B cell (primary cell): ENCODE measurements at regions not wholly inside any gene's neighbourhood (a gene's known extent, or its start where the extent isn't known, plus 50 kb on each side); places are given as distances from the start of the nearest gene placed in this dataset.

Experiments used
- ATAC-seq: fragments of 200-7000 bp; cut with Tn5 transposase; one replicate; pipeline ENCODE4 v1.10.0; 2021; ENCODE audit warnings: low read depth, mild to moderate bottlenecking, moderate number of reproducible peaks, moderate library complexity
- CTCF ChIA-PET: fragments of 350-600 bp; sonication (Branson Sonifier 250); formaldehyde crosslinking; loops from one replicate; lab custom pipeline; 2021; ENCODE audit warnings: antibody characterized with exemption, inconsistent platforms; lab: Charles Lee
- POLR2A ChIA-PET: fragments of 350-600 bp; sonication (Branson Sonifier 250); formaldehyde crosslinking; loops from one replicate; lab custom pipeline; 2021; ENCODE audit warnings: antibody characterized with exemption; lab: Charles Lee
- DNase-seq: peaks from one replicate; pipeline ENCODE4 v3.0.0; 2013
- H2AFZ ChIP-seq: 2 replicates; pipeline ENCODE4 v1.6.1; 2012; ENCODE audit warnings: mild to moderate bottlenecking, low read depth, low read length; ENCODE audit not compliant: insufficient read depth, poor library complexity, severe bottlenecking
- H3K27ac ChIP-seq, 2 donors: 1 replicate in 1 of 2; 2 replicates in 1 of 2; pipeline ENCODE4 v1.5.1; 2012 to 2013; ENCODE audit warnings: low read length in 2 of 2, mild to moderate bottlenecking in 2 of 2, moderate library complexity in 1 of 2
- H3K27me3 ChIP-seq, 4 experiments: fragments of 200-600 bp in 1 of 4; sonication (generic) in 1 of 4; replicated peaks in 1 of 4; 1 replicate in 2 of 4; 2 replicates in 2 of 4; pipeline versions ENCODE4 v1.6.1 to v1.7.0; 2013 to 2016; ENCODE audit warnings: low read length in 3 of 4, mild to moderate bottlenecking in 2 of 4, mixed read lengths in 1 of 4, moderate library complexity in 1 of 4; ENCODE audit not compliant: insufficient read depth in 4 of 4, control insufficient read depth in 3 of 4; ENCODE audit errors: control extremely low read depth in 1 of 4
- H3K36me3 ChIP-seq, 2 experiments: replicated peaks in 1 of 2; 1 replicate in 1 of 2; 2 replicates in 1 of 2; pipeline versions ENCODE4 v1.6.1 to v1.7.1; 2013; ENCODE audit warnings: low read length in 1 of 2; ENCODE audit not compliant: insufficient read depth in 2 of 2, control insufficient read depth in 1 of 2; ENCODE audit errors: control extremely low read depth in 1 of 2, extremely low read depth in 1 of 2
- H3K4me1 ChIP-seq, 2 donors: fragments of 200-600 bp in 1 of 2; sonication (generic) in 1 of 2; 1 replicate in 1 of 2; 2 replicates in 1 of 2; pipeline versions ENCODE4 v1.5.1 to v1.6.1; 2013 to 2017; ENCODE audit warnings: low read length in 2 of 2; ENCODE audit not compliant: control insufficient read depth in 2 of 2, insufficient read depth in 2 of 2
- H3K4me2 ChIP-seq: replicated peaks from 2 replicates; pipeline ENCODE3; 2012; ENCODE audit warnings: mild to moderate bottlenecking, low read depth, low read length; ENCODE audit not compliant: poor library complexity, severe bottlenecking
- H3K4me3 ChIP-seq, 5 experiments: fragments of 200-600 bp in 1 of 5; sonication (generic) in 1 of 5; 1 replicate in 3 of 5; 2 replicates in 2 of 5; pipeline versions ENCODE4 v1.5.1 to v1.7.0; 2011 to 2016; ENCODE audit warnings: low read length in 4 of 5, mild to moderate bottlenecking in 4 of 5, low read depth in 2 of 5, control low read depth in 1 of 5, moderate library complexity in 1 of 5; ENCODE audit not compliant: insufficient read depth in 1 of 5; ENCODE audit errors: control extremely low read depth in 1 of 5, extremely low read depth in 1 of 5
- H3K79me2 ChIP-seq: fragments of 200-600 bp; sonication (generic); one replicate; pipeline ENCODE4 v1.6.0; 2016; ENCODE audit warnings: low read length; ENCODE audit not compliant: control insufficient read depth, insufficient read depth
- H3K9ac ChIP-seq: fragments of 200-600 bp; sonication (generic); 2 replicates; pipeline ENCODE4 v1.6.1; 2017; ENCODE audit warnings: mild to moderate bottlenecking, low read length, moderate library complexity
- H3K9me3 ChIP-seq, 3 donors: one replicate each; pipeline versions ENCODE4 v1.6.1 to v1.7.1; 2013; ENCODE audit warnings: low read length in 2 of 3; ENCODE audit not compliant: control insufficient read depth in 2 of 3, insufficient read depth in 1 of 3; ENCODE audit errors: control extremely low read depth in 1 of 3
- H4K20me1 ChIP-seq: 2 replicates; pipeline ENCODE4 v1.6.0; 2012; ENCODE audit warnings: mild to moderate bottlenecking, low read length; ENCODE audit not compliant: insufficient read depth, control insufficient read depth, poor library complexity, severe bottlenecking
- H3K27ac Mint-ChIP-seq: one replicate; pipeline ENCODE4 v1.8.0; 2021; ENCODE audit warnings: mixed read lengths
- H3K27me3 Mint-ChIP-seq: one replicate; pipeline ENCODE4 v1.8.0; 2021; ENCODE audit warnings: mixed read lengths
- H3K4me1 Mint-ChIP-seq: one replicate; pipeline ENCODE4 v1.8.0; 2021; ENCODE audit warnings: mixed read lengths
- H3K4me3 Mint-ChIP-seq: one replicate; pipeline ENCODE4 v1.8.0; 2021; ENCODE audit warnings: mixed read lengths
- H3K9me3 Mint-ChIP-seq: one replicate; pipeline ENCODE4 v1.8.0; 2022; ENCODE audit warnings: mixed read lengths; ENCODE audit not compliant: insufficient read depth
- EZH2 ChIP-seq: IDR thresholded peaks from 2 replicates; pipeline ENCODE4 v1.6.1; 2012; ENCODE audit warnings: borderline replicate concordance, low read depth, mild to moderate bottlenecking, moderate library complexity, low read length; ENCODE audit not compliant: insufficient read depth, poor library complexity, severe bottlenecking
- WGBS: methylation state at CpG from one replicate; pipeline ENCODE4 v1.1.5; 2013; ENCODE audit warnings: missing lambda C conversion rate; ENCODE audit not compliant: insufficient coverage; 5-methylcytosine and 5-hydroxymethylcytosine counted together
- intact Hi-C: fragments of 100-400 bp; cut with micrococcal nuclease; formaldehyde crosslinking; loops from one replicate; pipeline ENCODE4 v1.10.0; 2022
- TF ChIP-seq, protein P1 (sequence below): fragments of 200-600 bp; IDR thresholded peaks from one replicate; pipeline ENCODE4 v1.8.0; 2022; ENCODE audit warnings: antibody characterized with exemption, mild to moderate bottlenecking

DNA sequence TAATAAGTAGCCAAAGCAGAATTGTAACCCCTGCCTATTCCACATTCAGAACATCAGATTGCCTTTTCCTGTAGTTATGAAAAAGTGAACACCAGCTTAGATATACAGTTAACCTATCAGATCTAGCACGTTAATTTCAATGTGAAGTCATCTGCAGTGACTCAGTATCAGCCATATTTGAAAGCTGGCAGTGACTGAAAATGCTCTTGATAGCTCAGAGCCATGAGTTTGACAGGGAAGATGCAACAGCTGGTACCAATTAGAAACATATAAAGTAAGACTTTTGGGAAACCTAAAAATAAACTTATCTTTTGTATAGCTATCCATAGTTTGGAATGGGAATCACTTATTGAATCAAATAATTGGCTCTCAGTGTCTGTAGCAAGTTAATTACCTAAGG is 284.1 kb upstream of the NPSR1 start:
- no peak overlapping the region for H3K27ac ChIP-seq
- H2AFZ ChIP-seq = no peak overlapping the region
- WGBS = 88% methylated on average over 1 of the region's 1 CpG
- H3K9ac ChIP-seq = no peak overlapping the region
- no peaks in the 10 kb centered on the region for H3K9me3 Mint-ChIP-seq
- H3K4me1 Mint-ChIP-seq = no peaks in the 10 kb centered on the region
- TF ChIP-seq, protein P1, sequence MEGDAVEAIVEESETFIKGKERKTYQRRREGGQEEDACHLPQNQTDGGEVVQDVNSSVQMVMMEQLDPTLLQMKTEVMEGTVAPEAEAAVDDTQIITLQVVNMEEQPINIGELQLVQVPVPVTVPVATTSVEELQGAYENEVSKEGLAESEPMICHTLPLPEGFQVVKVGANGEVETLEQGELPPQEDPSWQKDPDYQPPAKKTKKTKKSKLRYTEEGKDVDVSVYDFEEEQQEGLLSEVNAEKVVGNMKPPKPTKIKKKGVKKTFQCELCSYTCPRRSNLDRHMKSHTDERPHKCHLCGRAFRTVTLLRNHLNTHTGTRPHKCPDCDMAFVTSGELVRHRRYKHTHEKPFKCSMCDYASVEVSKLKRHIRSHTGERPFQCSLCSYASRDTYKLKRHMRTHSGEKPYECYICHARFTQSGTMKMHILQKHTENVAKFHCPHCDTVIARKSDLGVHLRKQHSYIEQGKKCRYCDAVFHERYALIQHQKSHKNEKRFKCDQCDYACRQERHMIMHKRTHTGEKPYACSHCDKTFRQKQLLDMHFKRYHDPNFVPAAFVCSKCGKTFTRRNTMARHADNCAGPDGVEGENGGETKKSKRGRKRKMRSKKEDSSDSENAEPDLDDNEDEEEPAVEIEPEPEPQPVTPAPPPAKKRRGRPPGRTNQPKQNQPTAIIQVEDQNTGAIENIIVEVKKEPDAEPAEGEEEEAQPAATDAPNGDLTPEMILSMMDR = no peak
- TF ChIP-seq EZH2 = no peak
- no peak overlapping the region for H3K4me3 Mint-ChIP-seq
- no peak overlapping the region for H3K27ac Mint-ChIP-seq
- POLR2A ChIA-PET = no interaction called here
- no peaks in the 10 kb centered on the region for H3K9me3 ChIP-seq
- no peak overlapping the region for H3K4me3 ChIP-seq
- ATAC-seq = no peak
- no peaks in the 10 kb centered on the region for H4K20me1 ChIP-seq
- H3K79me2 ChIP-seq = no peaks in the 10 kb centered on the region
- CTCF ChIA-PET = no interaction called here
- no peak for DNase-seq
- H3K27me3 ChIP-seq = no peaks in the 10 kb centered on the region
- intact Hi-C loops = no loop called here
- H3K4me1 ChIP-seq = no peaks in the 10 kb centered on the region
- no peak overlapping the region for H3K4me2 ChIP-seq
- H3K27me3 Mint-ChIP-seq = no peaks in the 10 kb centered on the region
- H3K36me3 ChIP-seq = no peaks in the 10 kb centered on the region

GRCh38 chr7:34382166-34382893 is 275.7 kb upstream of the NPSR1 start:
- no peaks in the 10 kb centered on the region for H3K36me3 ChIP-seq
- no peak overlapping the region for H3K9ac ChIP-seq
- H3K4me3 ChIP-seq = no peak overlapping the region
- no peak overlapping the region for H3K27ac Mint-ChIP-seq
- H3K9me3 Mint-ChIP-seq = peaks cover 7% of the 10 kb centered on the region
- H3K9me3 ChIP-seq = peaks cover 0 to 12% (median 2%) of the 10 kb centered on the region in 3 donors
- ChIA-PET POLR2A (no interaction called here), CTCF (no interaction called here)
- H3K4me2 ChIP-seq = no peak overlapping the region
- no peaks in the 10 kb centered on the region for H3K27me3 ChIP-seq
- ATAC-seq (no peak), DNase-seq (no peak)
- TF ChIP-seq, protein P1 = no peak
- TF ChIP-seq EZH2 = no peak
- no peaks in the 10 kb centered on the region for H4K20me1 ChIP-seq
- no peaks in the 10 kb centered on the region for H3K4me1 Mint-ChIP-seq
- no peaks in the 10 kb centered on the region for H3K4me1 ChIP-seq
- H3K4me3 Mint-ChIP-seq = no peak overlapping the region
- 91% methylated on average over 2 of the region's 4 CpGs for WGBS
- intact Hi-C loops = no loop called here
- H3K27ac ChIP-seq = no peak overlapping the region
- no peak overlapping the region for H2AFZ ChIP-seq
- no peaks in the 10 kb centered on the region for H3K79me2 ChIP-seq
- no peaks in the 10 kb centered on the region for H3K27me3 Mint-ChIP-seq
